ENCODE measurements at regions not wholly inside any gene's neighbourhood (a gene's known extent, or its start where the extent isn't known, plus 50 kb on each side); places are given as distances from the start of the nearest gene placed in this dataset.
"Not testable (repeated sequence)": the region's sequence is repeated elsewhere in the genome, so short reads cannot be mapped to it uniquely, and the experiment has no call there.

GRCh38 chr6:122859676-122860075 lies 70.6 kb downstream of the SMPDL3A start:
- no peak for DNase-seq (ENCODE audit: low spot score)

GRCh38 chr6:122861594-122861993 lies 72.5 kb downstream of the SMPDL3A start:
- no peak for DNase-seq (ENCODE audit: low spot score)

- DNase-seq (ENCODE audit: low spot score): no peak
Observed at GRCh38 chr6:122868137-122868536, 79.1 kb downstream of the SMPDL3A start.

GRCh38 chr6:122869437-122870024 lies 80.5 kb downstream of the SMPDL3A start:
- DNase-seq (ENCODE audit: low spot score): peak; percentile 23

GRCh38 chr6:122871079-122871478 lies 82.0 kb downstream of the SMPDL3A start:
- no peak for DNase-seq (ENCODE audit: low spot score)

- DNase-seq (ENCODE audit: low spot score): no peak
Observed at GRCh38 chr6:122872311-122872710, 83.3 kb downstream of the SMPDL3A start.

- no peak for DNase-seq (ENCODE audit: low spot score)
Observed at GRCh38 chr6:122877302-122877701, 88.2 kb downstream of the SMPDL3A start.

- no peak for DNase-seq (ENCODE audit: low spot score)
Observed at GRCh38 chr6:122878796-122879195, 89.7 kb downstream of the SMPDL3A start.

- DNase-seq (ENCODE audit: low spot score): no peak
Observed at GRCh38 chr6:122886481-122886880, 97.4 kb downstream of the SMPDL3A start.

GRCh38 chr6:122887941-122888340 lies 98.9 kb downstream of the SMPDL3A start:
- no peak for DNase-seq (ENCODE audit: low spot score)

GRCh38 chr6:122888680-122889079 lies 99.6 kb downstream of the SMPDL3A start:
- not testable (repeated sequence) for DNase-seq (ENCODE audit: low spot score)

GRCh38 chr6:122890250-122890649 lies 101.2 kb downstream of the SMPDL3A start:
- DNase-seq (ENCODE audit: low spot score): no peak

- DNase-seq (ENCODE audit: low spot score): no peak
Observed at GRCh38 chr6:122894791-122895190, 101.2 kb upstream of the CLVS2 start.

- no peak for DNase-seq (ENCODE audit: low spot score)
Observed at GRCh38 chr6:122902326-122902725, 93.7 kb upstream of the CLVS2 start.

- no peak for DNase-seq (ENCODE audit: low spot score)
Observed at GRCh38 chr6:122903266-122903915, 92.6 kb upstream of the CLVS2 start.

GRCh38 chr6:122904166-122904565 lies 91.9 kb upstream of the CLVS2 start:
- no peak for DNase-seq (ENCODE audit: low spot score)

- no peak for DNase-seq (ENCODE audit: low spot score)
Observed at GRCh38 chr6:122913558-122913957, 82.5 kb upstream of the CLVS2 start.

- no peak for DNase-seq (ENCODE audit: low spot score)
Observed at GRCh38 chr6:122918714-122919113, 77.3 kb upstream of the CLVS2 start.

- DNase-seq (ENCODE audit: low spot score): no peak
Observed at GRCh38 chr6:122930252-122931180, 65.5 kb upstream of the CLVS2 start.

- no peak for DNase-seq (ENCODE audit: low spot score)
Observed at GRCh38 chr6:122931916-122932315, 64.1 kb upstream of the CLVS2 start.

- DNase-seq (ENCODE audit: low spot score): not testable (repeated sequence)
Observed at GRCh38 chr6:122944936-122945335, 51.1 kb upstream of the CLVS2 start.
